GM10266 (cell line): ENCODE measurements at regions not wholly inside any gene's neighbourhood (a gene's known extent, or its start where the extent isn't known, plus 50 kb on each side); places are given as distances from the start of the nearest gene placed in this dataset.
"Not testable (repeated sequence)": the region's sequence is repeated elsewhere in the genome, so short reads cannot be mapped to it uniquely, and the experiment has no call there.

Source experiments
- DNase-seq: peaks from one replicate; pipeline ENCODE4 v3.0.0; 2012; ENCODE audit errors: extremely low spot score
- TF ChIP-seq, protein P1 (sequence below): IDR thresholded peaks from 2 replicates; pipeline ENCODE4 v1.5.1; 2012; ENCODE audit warnings: mild to moderate bottlenecking, low read depth; ENCODE audit not compliant: control insufficient read depth, insufficient read depth; ENCODE audit errors: missing control alignments

DNA sequence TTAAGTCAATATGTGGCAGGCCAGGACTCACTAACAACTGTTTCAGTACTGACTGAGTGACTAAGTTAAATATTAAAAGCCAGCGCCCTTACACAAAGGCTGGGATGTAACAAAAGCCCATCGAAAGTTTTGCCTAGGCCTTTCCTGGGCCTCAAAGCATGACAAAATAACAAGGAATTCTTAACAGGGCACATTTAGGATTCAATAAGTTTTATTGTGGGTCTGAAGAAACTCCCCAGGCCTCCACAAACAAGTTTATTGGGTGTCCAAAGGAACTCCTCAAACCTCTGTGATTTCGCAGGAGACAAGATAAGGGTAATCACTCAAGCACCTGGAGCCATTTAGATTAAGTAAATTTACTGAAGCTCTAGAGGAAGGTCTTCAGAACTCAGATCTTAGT, 130.7 kb upstream of the SGCG start:
- DNase-seq = no peak
- TF ChIP-seq, protein P1, sequence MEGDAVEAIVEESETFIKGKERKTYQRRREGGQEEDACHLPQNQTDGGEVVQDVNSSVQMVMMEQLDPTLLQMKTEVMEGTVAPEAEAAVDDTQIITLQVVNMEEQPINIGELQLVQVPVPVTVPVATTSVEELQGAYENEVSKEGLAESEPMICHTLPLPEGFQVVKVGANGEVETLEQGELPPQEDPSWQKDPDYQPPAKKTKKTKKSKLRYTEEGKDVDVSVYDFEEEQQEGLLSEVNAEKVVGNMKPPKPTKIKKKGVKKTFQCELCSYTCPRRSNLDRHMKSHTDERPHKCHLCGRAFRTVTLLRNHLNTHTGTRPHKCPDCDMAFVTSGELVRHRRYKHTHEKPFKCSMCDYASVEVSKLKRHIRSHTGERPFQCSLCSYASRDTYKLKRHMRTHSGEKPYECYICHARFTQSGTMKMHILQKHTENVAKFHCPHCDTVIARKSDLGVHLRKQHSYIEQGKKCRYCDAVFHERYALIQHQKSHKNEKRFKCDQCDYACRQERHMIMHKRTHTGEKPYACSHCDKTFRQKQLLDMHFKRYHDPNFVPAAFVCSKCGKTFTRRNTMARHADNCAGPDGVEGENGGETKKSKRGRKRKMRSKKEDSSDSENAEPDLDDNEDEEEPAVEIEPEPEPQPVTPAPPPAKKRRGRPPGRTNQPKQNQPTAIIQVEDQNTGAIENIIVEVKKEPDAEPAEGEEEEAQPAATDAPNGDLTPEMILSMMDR = no peak

DNA sequence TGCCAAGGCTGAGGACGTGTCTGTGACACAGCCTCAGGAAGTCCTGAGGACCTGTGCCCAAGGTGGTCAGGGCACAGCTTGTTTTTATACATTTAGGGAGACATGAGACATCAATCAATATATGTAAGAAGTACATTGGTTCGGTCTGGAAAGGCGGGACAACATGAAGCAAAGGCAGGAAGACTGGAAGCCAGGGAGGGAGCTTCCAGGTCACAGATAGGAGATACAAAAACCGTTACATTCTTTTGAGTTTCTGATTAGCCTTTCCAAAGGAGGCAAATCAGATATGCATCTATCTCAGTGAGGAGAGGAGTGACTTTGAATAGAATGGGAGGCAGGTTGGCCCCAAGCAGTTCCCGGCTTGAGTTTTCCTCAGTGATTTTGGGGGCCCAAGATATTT, 127.1 kb upstream of the SGCG start:
- DNase-seq = not testable (repeated sequence)

DNA sequence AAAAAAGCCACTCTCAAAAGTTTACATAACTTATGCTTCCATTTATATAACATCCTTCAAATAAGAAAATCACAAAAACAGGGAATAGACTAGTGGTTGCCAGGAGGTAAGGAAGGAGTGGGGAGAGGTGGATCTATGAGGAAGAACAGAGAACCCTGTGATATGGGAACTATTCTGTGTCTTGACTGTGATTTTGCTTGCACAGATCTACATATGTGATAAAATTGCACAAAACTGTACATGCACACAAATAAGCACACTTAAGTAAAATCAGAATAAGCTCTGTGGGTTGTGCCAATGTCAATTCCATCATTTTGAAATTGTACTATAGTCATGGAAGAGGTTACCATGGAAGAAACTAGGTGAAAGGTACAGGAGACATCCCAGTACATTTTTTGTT, 121.6 kb upstream of the SGCG start:
- TF ChIP-seq, protein P1 = no peak
- no peak for DNase-seq

DNA sequence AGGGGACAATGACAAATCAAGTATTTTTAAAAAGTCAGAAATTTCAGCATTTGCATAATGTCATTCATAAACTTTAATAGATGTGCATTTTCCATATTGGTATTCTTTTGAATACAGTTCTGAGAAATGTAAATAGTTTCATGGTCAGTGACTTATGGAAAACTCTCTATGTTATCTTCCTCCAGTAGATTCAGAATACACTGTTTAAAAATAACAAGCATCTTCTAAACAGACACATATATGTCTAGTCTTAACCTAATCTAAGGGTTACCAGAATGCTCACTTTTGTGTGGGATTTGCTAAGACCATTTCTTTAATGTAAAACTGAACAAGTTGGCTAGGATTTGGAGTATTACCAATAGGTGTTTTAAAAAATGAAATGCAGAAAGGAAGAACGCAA, 119.8 kb upstream of the SGCG start:
- no peak for DNase-seq
- TF ChIP-seq, protein P1 = no peak

DNA sequence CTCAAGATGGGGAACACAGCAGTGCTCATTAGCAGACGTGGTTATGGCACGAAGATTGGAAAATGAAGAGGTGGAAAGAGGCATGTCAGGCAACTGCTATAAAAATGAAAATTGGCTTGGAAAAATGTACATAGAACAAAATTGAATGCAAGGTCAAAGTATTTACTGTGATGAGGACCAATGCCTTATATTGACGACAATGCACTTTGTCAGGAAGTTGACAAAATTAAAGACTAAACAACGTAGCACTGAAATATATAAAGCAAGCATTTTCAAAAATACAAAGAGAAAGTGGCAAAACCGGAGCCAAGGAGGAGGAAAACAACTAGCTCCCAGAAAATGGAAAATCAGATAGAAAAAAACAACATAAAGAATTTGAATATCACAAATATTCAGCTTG, 113.7 kb upstream of the SGCG start:
- no peak for DNase-seq
- TF ChIP-seq, protein P1 = no peak

DNA sequence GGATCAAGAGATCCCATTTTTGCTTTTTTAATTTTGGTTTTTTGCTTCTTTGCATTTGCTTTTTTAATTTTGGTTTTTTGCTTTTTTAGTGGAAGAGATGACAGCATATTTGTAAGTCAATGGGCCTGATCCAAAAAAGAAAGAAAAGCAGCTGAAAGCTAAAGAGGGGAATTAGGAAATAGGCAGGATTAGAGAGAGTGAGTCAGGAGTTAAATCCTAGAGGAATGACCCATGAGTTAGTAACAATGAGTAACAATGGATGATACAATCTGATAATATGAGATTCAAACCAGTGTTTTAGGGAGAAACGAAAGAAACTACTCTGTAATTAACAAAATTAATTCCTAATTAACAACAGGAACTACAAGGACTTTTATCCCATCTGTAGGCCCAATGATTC, 111.2 kb upstream of the SGCG start:
- TF ChIP-seq, protein P1 = no peak
- no peak for DNase-seq

DNA sequence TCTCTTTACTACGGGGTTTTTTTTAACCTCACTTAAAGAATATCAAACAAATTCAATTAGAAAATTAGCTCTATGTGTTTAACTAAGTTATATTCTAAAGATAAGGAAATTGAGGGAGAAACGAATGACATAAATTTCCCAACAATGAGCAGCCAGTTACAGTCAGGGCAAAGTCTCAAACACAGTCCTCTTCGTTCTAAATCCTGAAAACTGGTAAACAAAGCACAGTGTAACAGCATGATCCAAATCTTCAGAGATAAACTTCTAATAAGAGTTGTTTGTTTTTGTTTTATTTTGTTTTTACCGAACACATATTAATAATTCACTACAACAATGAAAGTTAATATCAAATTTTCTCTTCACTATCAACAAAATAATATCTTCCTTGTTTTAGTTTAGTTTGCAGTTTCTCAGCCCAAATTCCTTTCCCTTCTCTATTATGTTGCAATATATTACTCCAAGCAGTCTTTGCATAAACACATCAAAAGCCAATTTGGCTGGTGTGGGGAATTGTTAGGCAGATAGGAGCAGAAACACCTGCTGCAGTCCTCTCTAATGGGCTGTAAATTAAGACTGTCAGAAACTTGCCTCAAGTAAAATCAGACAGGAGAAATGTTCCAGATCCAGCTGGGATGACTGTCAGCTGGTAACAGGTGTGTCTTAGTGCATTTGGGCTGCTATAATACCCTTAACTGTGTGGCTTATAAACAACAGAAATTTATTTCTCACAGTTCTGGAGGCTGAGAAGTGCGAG, 106.5 kb upstream of the SGCG start:
- no peak for DNase-seq

DNA sequence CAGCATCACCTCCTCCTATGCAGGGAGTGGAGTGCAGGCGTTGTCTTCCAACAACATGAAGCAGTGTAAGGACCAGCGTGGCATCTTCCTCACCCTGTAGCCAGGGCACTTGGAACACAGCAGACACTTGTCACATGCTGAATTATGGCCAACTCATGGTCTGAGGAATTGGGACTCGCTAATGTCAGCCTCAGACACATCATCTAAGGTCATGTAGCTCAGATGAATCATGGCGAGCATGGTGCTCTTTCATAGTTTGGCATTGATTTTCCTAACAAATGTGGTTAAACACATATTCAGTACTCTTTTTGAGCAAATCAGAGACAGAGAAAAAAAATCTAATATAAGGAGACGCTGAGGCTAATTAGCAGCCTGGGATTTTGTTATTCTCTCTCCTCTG, 99.6 kb upstream of the SGCG start:
- no peak for DNase-seq

More for the DNA sequence above, 106.5 kb upstream of the SGCG start:
- TF ChIP-seq, protein P1 = no peak

More for the DNA sequence above, 99.6 kb upstream of the SGCG start:
- TF ChIP-seq, protein P1 = no peak
